Erythroblast (primary cell): ENCODE measurements at regions not wholly inside any gene's neighbourhood (a gene's known extent, or its start where the extent isn't known, plus 50 kb on each side); places are given as distances from the start of the nearest gene placed in this dataset.

Experiments
- GATA1 ChIP-seq: IDR thresholded peaks from 2 replicates; pipeline ENCODE4 v1.6.1; 2011; ENCODE audit warnings: low read depth, mild to moderate bottlenecking, control low read depth, low read length, moderate library complexity
- POLR2A ChIP-seq: IDR thresholded peaks from 2 replicates; pipeline ENCODE4 v1.6.1; 2011; ENCODE audit warnings: mild to moderate bottlenecking, low read length

DNA sequence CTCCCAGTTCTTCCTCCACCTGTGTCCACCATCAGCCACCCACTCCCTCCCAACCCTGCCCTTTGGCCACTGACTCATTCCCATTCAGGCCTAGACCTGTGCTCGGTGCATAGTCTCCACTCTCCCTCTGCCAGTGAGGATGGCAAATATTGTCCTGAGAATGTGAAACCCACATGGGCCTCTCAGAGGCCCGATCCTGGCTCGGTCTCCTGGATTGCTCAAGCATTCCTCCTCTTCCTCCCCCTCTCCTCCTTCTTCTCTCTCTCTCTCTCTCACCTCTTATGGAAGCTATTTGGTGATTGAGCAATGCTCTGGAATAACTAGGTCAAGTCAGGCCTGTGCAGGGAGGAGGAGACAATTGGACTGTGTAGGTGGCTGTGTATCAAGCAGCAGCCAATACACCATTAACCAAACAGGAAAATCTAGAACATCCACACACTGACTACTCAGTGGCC, 99.9 kb downstream of the KLF4 start:
- no peak for TF ChIP-seq POLR2A
- no peak for TF ChIP-seq GATA1
